ENCODE measurements at regions not wholly inside any gene's neighbourhood (a gene's known extent, or its start where the extent isn't known, plus 50 kb on each side); places are given as distances from the start of the nearest gene placed in this dataset.

- TF ChIP-seq, protein P1, sequence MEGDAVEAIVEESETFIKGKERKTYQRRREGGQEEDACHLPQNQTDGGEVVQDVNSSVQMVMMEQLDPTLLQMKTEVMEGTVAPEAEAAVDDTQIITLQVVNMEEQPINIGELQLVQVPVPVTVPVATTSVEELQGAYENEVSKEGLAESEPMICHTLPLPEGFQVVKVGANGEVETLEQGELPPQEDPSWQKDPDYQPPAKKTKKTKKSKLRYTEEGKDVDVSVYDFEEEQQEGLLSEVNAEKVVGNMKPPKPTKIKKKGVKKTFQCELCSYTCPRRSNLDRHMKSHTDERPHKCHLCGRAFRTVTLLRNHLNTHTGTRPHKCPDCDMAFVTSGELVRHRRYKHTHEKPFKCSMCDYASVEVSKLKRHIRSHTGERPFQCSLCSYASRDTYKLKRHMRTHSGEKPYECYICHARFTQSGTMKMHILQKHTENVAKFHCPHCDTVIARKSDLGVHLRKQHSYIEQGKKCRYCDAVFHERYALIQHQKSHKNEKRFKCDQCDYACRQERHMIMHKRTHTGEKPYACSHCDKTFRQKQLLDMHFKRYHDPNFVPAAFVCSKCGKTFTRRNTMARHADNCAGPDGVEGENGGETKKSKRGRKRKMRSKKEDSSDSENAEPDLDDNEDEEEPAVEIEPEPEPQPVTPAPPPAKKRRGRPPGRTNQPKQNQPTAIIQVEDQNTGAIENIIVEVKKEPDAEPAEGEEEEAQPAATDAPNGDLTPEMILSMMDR (IDR thresholded peaks at IDR 0.05; ENCODE audit: insufficient read depth, low read depth, low read length, missing control alignments), result no peak
- H3K4me3 ChIP-seq (ENCODE audit: low read length), result no peak overlapping the region
- DNase-seq (ENCODE audit: low read depth), result no peak
Observed at GRCh38 chr9:80698725-80699410, 990.5 kb downstream of the TLE1 start.

- DNase-seq (ENCODE audit: low read depth), result no peak
- TF ChIP-seq, protein P1 (IDR thresholded peaks at IDR 0.05; ENCODE audit: insufficient read depth, low read depth, low read length, missing control alignments), result no peak
- no peak overlapping the region for H3K4me3 ChIP-seq (ENCODE audit: low read length)
Observed at GRCh38 chr9:80692751-80693150, 996.6 kb downstream of the TLE1 start.

DNA sequence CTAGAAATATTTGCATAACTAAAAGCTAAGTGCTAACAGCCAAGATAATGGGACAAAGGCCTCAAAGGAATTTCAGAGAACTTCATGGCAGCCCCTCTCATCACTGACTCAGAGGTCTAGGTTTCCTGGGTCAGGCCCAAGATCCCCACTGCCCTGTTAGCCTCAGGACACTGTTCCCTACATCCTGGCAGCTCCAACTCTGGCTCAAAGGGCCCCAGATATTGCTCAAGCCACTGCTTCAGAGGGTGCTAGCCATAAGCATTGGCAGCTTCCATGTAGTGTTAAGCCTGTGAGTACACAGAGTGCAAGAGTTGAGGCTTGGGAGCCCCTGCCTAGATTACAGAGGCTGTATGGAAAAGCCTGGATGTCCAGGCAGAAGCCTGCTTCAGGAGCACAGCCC is 998.1 kb downstream of the TLE1 start:
- H3K4me3 ChIP-seq (ENCODE audit: low read length), result no peak overlapping the region
- TF ChIP-seq, protein P1 (IDR thresholded peaks at IDR 0.05; ENCODE audit: insufficient read depth, low read depth, low read length, missing control alignments), result no peak
- DNase-seq (ENCODE audit: low read depth), result no peak

DNA sequence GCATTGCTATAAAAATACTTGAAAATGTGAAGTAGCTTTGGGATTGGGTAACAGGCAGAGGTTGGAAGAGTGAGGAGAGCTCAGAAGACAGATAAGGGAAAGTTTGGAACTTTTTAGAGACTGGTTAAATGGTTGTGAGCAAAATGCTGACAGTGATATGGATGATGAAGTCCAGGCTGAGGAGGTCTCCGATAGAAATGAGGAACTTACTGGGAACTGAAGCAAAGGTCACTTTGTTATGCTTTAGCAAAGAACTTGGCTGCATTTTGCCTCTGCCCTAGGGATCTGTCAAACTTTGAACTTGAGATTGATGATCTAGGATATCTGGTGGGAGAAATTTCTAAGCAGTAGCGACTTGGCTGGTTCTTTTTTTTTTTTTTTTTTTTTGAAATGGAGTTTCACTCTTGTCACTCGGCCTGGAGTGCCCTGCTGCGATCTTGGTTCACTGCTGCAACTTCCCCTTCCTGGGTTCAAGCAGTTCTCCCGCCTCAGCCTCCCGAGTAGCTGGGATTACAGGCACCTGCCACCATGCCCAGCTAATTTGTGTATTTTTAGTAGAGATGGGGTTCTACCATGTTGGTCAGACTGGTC is 998.9 kb downstream of the TLE1 start:
- DNase-seq (ENCODE audit: low read depth), result no peak
- H3K4me3 ChIP-seq (ENCODE audit: low read length), result no peak overlapping the region
- TF ChIP-seq, protein P1 (IDR thresholded peaks at IDR 0.05; ENCODE audit: insufficient read depth, low read depth, low read length, missing control alignments), result no peak

- TF ChIP-seq, protein P1 (IDR thresholded peaks at IDR 0.05; ENCODE audit: insufficient read depth, low read depth, low read length, missing control alignments), result no peak
- DNase-seq (ENCODE audit: low read depth), result peak; percentile 10
- H3K4me3 ChIP-seq (ENCODE audit: low read length), result no peak overlapping the region
Observed at GRCh38 chr9:80679916-80680315, 1009.4 kb downstream of the TLE1 start.

- TF ChIP-seq, protein P1 (IDR thresholded peaks at IDR 0.05; ENCODE audit: insufficient read depth, low read depth, low read length, missing control alignments), result no peak
- peak; percentile 55 for DNase-seq (ENCODE audit: low read depth)
- H3K4me3 ChIP-seq (ENCODE audit: low read length), result no peak overlapping the region
Observed at GRCh38 chr9:80678906-80679305, 1010.4 kb downstream of the TLE1 start.

GRCh38 chr9:80673496-80673895 is 1015.9 kb downstream of the TLE1 start:
- TF ChIP-seq, protein P1 (IDR thresholded peaks at IDR 0.05; ENCODE audit: insufficient read depth, low read depth, low read length, missing control alignments), result no peak
- no peak overlapping the region for H3K4me3 ChIP-seq (ENCODE audit: low read length)
- DNase-seq (ENCODE audit: low read depth), result no peak
